Right lobe of liver (tissue), 6 donors: ENCODE measurements at regions not wholly inside any gene's neighbourhood (a gene's known extent, or its start where the extent isn't known, plus 50 kb on each side); places are given as distances from the start of the nearest gene placed in this dataset.

Experiments
- ATAC-seq, 4 donors: fragments of 200-7000 bp; cut with Tn5 transposase; one replicate each; pipeline ENCODE4 v1.9.1; 2020; ENCODE audit warnings: mild to moderate bottlenecking in 4 of 4, moderate library complexity in 4 of 4
- DNase-seq, 3 donors: peaks; one replicate each; pipeline ENCODE4 v3.0.0-alpha.2; 2020
- H3K27ac ChIP-seq, 3 donors: fragments of 200-600 bp; one replicate each; pipeline ENCODE4 v1.8.0; 2022
- H3K27me3 ChIP-seq, 2 donors: fragments of 200-600 bp; one replicate each; pipeline ENCODE4 v1.8.0; 2022
- H3K36me3 ChIP-seq, 4 donors: fragments of 200-600 bp; sonication (generic) in 1 of 4; one replicate each; pipeline versions ENCODE4 v1.5.1 to v1.8.0; 2017 to 2022; ENCODE audit warnings: control low read depth in 1 of 4
- H3K4me1 ChIP-seq, 4 donors: fragments of 200-600 bp; sonication (generic) in 1 of 4; one replicate each; pipeline versions ENCODE4 v1.5.1 to v1.8.0; 2017 to 2022; ENCODE audit warnings: control low read depth in 1 of 4
- H3K4me3 ChIP-seq, 3 donors: fragments of 200-600 bp; one replicate each; pipeline ENCODE4 v1.8.0; 2022
- H3K9me3 ChIP-seq, 4 donors: fragments of 200-600 bp; sonication (generic) in 1 of 4; one replicate each; pipeline versions ENCODE4 v1.5.1 to v1.8.0; 2017 to 2022; ENCODE audit warnings: control low read depth in 1 of 4
- CTCF ChIP-seq, 4 donors: fragments of 200-600 bp in 3 of 4; fragments of 450-650 bp in 1 of 4; IDR thresholded peaks; one replicate each; pipeline versions ENCODE4 v1.5.1 to v1.8.0; 2016 to 2022; ENCODE audit warnings: antibody characterized with exemption in 4 of 4, mild to moderate bottlenecking in 2 of 4
- POLR2A ChIP-seq: fragments of 450-650 bp; IDR thresholded peaks from one replicate; pipeline ENCODE4 v1.6.1; 2017; ENCODE audit warnings: antibody characterized with exemption, mild to moderate bottlenecking
- WGBS: methylation state at CpG from one replicate; pipeline ENCODE4 v1.1.6; 2018; ENCODE audit warnings: low coverage, low lambda C conversion rate; ENCODE audit not compliant: insufficient coverage; ENCODE audit errors: missing lambda C conversion rate; 5-methylcytosine and 5-hydroxymethylcytosine counted together
- intact Hi-C, 2 donors: fragments of 100-400 bp; cut with DNase I; formaldehyde crosslinking; loops; one replicate each; pipeline versions ENCODE4 v1.11.2 to v1.14.1; 2022
- donor health status: DM: no; HTN: yes; CAD: no.
- donor health status: DM: no; HTN: no; CAD: no.
- donor health status: DM: no; HTN: no; CAD: no.
- donor health status: DM: no; HTN: yes; CAD: no.
- donor health status: DM: no; HTN: yes; CAD: no.

GRCh38 chr3:17833786-17834559, 91.5 kb upstream of the TBC1D5 start:
- intact Hi-C loops, result no loop called here
- Histone ChIP-seq H3K27me3 (no peaks in the 10 kb centered on the region), H3K9me3 (no peaks in the 10 kb centered on the region), H3K27ac (no peak overlapping the region), H3K4me3 (no peak overlapping the region), H3K4me1 (no peaks in the 10 kb centered on the region), H3K36me3 (no peaks in the 10 kb centered on the region)
- no peak for TF ChIP-seq POLR2A
- TF ChIP-seq CTCF (IDR thresholded peaks at IDR 0.05), result no peak
- DNase-seq (no peak), ATAC-seq (no peak)
- WGBS, result 90% methylated on average over 5 of the region's 5 CpGs

GRCh38 chr3:17832016-17832415, 89.6 kb upstream of the TBC1D5 start:
- H3K4me3 ChIP-seq, result no peak overlapping the region
- WGBS, result 80% methylated on average over 2 of the region's 2 CpGs
- no peaks in the 10 kb centered on the region for H3K4me1 ChIP-seq
- no peak overlapping the region for H3K27ac ChIP-seq
- no peak for ATAC-seq
- TF ChIP-seq CTCF (IDR thresholded peaks at IDR 0.05) (no peak), POLR2A (no peak)
- no peaks in the 10 kb centered on the region for H3K27me3 ChIP-seq
- intact Hi-C loops, result no loop called here
- DNase-seq, result no peak
- no peaks in the 10 kb centered on the region for H3K36me3 ChIP-seq
- H3K9me3 ChIP-seq, result no peaks in the 10 kb centered on the region

- Histone ChIP-seq H3K9me3 (no peaks in the 10 kb centered on the region), H3K4me3 (no peak overlapping the region), H3K4me1 (no peaks in the 10 kb centered on the region), H3K27me3 (no peaks in the 10 kb centered on the region), H3K36me3 (no peaks in the 10 kb centered on the region), H3K27ac (no peak overlapping the region)
- ATAC-seq, result no peak
- no peak for TF ChIP-seq POLR2A
- no peak for TF ChIP-seq CTCF (IDR thresholded peaks at IDR 0.05)
- intact Hi-C loops, result no loop called here
- no peak for DNase-seq
Observed at GRCh38 chr3:17831366-17831765, 88.9 kb upstream of the TBC1D5 start.

GRCh38 chr3:17830788-17831187, 88.4 kb upstream of the TBC1D5 start:
- H3K9me3 ChIP-seq, result no peaks in the 10 kb centered on the region
- no peak for TF ChIP-seq POLR2A
- TF ChIP-seq CTCF (IDR thresholded peaks at IDR 0.05), result no peak
- WGBS, result 82% methylated on average over 1 of the region's 1 CpG
- H3K27ac ChIP-seq, result no peak overlapping the region
- no peaks in the 10 kb centered on the region for H3K4me1 ChIP-seq
- no peaks in the 10 kb centered on the region for H3K27me3 ChIP-seq
- no peaks in the 10 kb centered on the region for H3K36me3 ChIP-seq
- intact Hi-C loops, result no loop called here
- DNase-seq, result no peak
- no peak overlapping the region for H3K4me3 ChIP-seq
- no peak for ATAC-seq

- 49% methylated on average over 3 of the region's 3 CpGs for WGBS
- intact Hi-C loops, result no loop called here
- Histone ChIP-seq H3K4me3 (no peak overlapping the region), H3K4me1 (no peaks in the 10 kb centered on the region), H3K9me3 (no peaks in the 10 kb centered on the region), H3K27ac (no peak overlapping the region), H3K27me3 (no peaks in the 10 kb centered on the region), H3K36me3 (no peaks in the 10 kb centered on the region)
- no peak for TF ChIP-seq CTCF (IDR thresholded peaks at IDR 0.05)
- TF ChIP-seq POLR2A, result no peak
- ATAC-seq (no peak), DNase-seq (no peak)
Observed at GRCh38 chr3:17828388-17828787, 86.0 kb upstream of the TBC1D5 start.
